Bronchial epithelial cell (primary cell): ENCODE measurements at regions not wholly inside any gene's neighbourhood (a gene's known extent, or its start where the extent isn't known, plus 50 kb on each side); places are given as distances from the start of the nearest gene placed in this dataset.
"Not testable (repeated sequence)": the region's sequence is repeated elsewhere in the genome, so short reads cannot be mapped to it uniquely, and the experiment has no call there.

Source experiments
- DNase-seq: peaks from one replicate; pipeline ENCODE4 v3.0.0-alpha.2; 2010; ENCODE audit warnings: low read depth
- FAIRE-seq: peaks from 2 replicates; lab custom pipeline; 2011; peaks lifted over from hg19 to GRCh38; lab: Jason Lieb, UNC
- H3K27me3 ChIP-seq: 2 replicates; pipeline ENCODE4 v1.5.1; 2011; ENCODE audit warnings: low read length; ENCODE audit not compliant: control insufficient read depth, insufficient read depth
- H3K36me3 ChIP-seq: 2 replicates; pipeline ENCODE4 v1.5.1; 2011; ENCODE audit warnings: low read length; ENCODE audit not compliant: control insufficient read depth, insufficient read depth
- H3K4me3 ChIP-seq: 2 replicates; pipeline ENCODE4 v1.5.1; 2011; ENCODE audit warnings: mild to moderate bottlenecking, low read depth, low read length, control low read depth
- TF ChIP-seq, protein P1 (sequence below): IDR thresholded peaks from 2 replicates; pipeline ENCODE4 v1.5.1; 2011; ENCODE audit warnings: mild to moderate bottlenecking, moderate library complexity, low read length, control low read depth, inconsistent platforms; ENCODE audit not compliant: insufficient read depth, severe bottlenecking

DNA sequence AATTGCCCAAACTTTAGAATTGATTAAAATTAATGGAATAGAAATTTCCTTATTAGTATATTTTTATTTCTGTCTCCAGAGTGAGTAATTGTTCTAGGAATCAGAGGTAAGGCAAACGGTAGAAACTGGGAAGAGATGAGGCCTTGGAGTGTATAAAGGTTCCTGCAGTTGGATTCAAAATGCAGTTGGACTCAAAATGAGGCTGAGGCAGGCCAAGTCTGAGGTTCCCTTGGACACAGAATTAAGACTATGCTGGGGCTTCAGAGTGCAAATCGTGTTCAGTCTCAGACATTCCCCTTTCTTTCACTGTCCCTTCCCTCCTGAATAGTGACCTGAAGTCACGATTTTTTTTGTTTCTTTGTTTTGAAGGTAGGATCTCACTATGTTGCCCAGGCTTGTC lies 746.9 kb upstream of the NRXN1 start:
- FAIRE-seq (no peak), DNase-seq (no peak)
- no peaks in the 10 kb centered on the region for H3K36me3 ChIP-seq
- TF ChIP-seq, protein P1, sequence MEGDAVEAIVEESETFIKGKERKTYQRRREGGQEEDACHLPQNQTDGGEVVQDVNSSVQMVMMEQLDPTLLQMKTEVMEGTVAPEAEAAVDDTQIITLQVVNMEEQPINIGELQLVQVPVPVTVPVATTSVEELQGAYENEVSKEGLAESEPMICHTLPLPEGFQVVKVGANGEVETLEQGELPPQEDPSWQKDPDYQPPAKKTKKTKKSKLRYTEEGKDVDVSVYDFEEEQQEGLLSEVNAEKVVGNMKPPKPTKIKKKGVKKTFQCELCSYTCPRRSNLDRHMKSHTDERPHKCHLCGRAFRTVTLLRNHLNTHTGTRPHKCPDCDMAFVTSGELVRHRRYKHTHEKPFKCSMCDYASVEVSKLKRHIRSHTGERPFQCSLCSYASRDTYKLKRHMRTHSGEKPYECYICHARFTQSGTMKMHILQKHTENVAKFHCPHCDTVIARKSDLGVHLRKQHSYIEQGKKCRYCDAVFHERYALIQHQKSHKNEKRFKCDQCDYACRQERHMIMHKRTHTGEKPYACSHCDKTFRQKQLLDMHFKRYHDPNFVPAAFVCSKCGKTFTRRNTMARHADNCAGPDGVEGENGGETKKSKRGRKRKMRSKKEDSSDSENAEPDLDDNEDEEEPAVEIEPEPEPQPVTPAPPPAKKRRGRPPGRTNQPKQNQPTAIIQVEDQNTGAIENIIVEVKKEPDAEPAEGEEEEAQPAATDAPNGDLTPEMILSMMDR = no peak
- no peaks in the 10 kb centered on the region for H3K27me3 ChIP-seq
- no peak overlapping the region for H3K4me3 ChIP-seq

GRCh38 chr2:51774606-51775005 lies 742.7 kb upstream of the NRXN1 start:
- not testable (repeated sequence) for DNase-seq, H3K36me3 ChIP-seq, FAIRE-seq, H3K4me3 ChIP-seq, H3K27me3 ChIP-seq

DNA sequence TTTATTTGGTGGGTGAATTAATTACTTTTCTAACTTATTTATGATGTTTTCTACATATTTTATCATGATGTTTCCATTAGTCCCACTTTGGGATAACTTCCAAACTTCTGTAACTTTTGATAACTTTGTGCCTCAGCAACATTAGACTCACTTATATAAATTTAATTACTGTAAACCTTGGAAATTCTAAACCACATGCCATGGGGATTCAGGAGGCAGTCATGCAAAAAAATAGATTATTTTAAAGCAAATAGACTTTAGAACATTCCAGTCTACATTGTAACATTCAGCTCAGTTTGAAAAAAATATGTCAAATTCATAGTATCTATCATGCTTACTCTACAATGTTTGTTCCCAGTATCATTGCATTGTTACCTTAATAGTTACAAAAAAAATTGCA lies 728.5 kb upstream of the NRXN1 start:
- no peak overlapping the region for H3K4me3 ChIP-seq
- TF ChIP-seq, protein P1 = no peak
- FAIRE-seq (no peak), DNase-seq (no peak)
- H3K27me3 ChIP-seq = no peaks in the 10 kb centered on the region
- H3K36me3 ChIP-seq = no peaks in the 10 kb centered on the region

DNA sequence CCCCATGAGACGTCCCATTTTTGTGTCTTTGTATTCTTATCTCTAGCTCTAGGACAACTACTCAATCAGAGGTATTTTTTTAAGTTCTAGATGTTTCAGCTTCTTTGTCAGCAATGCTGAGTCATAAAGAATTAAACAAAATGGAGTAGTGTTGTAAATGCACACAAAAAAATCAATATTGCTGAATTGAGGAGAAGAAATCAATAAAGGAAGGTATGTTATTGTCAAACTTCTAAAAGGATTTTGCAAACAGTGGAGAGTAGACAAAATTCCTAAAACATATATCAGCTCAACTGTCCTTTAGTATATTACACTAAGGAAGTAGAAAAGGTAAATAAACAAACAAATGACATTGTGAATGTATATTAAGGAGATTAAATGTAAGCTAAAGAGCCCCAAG lies 726.1 kb upstream of the NRXN1 start:
- Histone ChIP-seq H3K4me3 (no peak overlapping the region), H3K27me3 (no peaks in the 10 kb centered on the region), H3K36me3 (no peaks in the 10 kb centered on the region)
- no peak for FAIRE-seq
- TF ChIP-seq, protein P1 = no peak
- no peak for DNase-seq

GRCh38 chr2:51734115-51734514 lies 702.2 kb upstream of the NRXN1 start:
- no peaks in the 10 kb centered on the region for H3K27me3 ChIP-seq
- FAIRE-seq (no peak), DNase-seq (peak; percentile 59)
- TF ChIP-seq, protein P1 = no peak
- H3K4me3 ChIP-seq = no peak overlapping the region
- H3K36me3 ChIP-seq = no peaks in the 10 kb centered on the region

GRCh38 chr2:51723691-51724090 lies 691.8 kb upstream of the NRXN1 start:
- Histone ChIP-seq H3K36me3 (no peaks in the 10 kb centered on the region), H3K4me3 (no peak overlapping the region), H3K27me3 (no peaks in the 10 kb centered on the region)
- FAIRE-seq (no peak), DNase-seq (no peak)
- TF ChIP-seq, protein P1 = no peak
